Astrocyte of the hippocampus (primary cell): ENCODE measurements at regions not wholly inside any gene's neighbourhood (a gene's known extent, or its start where the extent isn't known, plus 50 kb on each side); places are given as distances from the start of the nearest gene placed in this dataset.

ENCODE experiments used
- DNase-seq: peaks from one replicate; pipeline ENCODE4 v3.0.0; 2011; ENCODE audit warnings: low read depth, low spot score

DNA sequence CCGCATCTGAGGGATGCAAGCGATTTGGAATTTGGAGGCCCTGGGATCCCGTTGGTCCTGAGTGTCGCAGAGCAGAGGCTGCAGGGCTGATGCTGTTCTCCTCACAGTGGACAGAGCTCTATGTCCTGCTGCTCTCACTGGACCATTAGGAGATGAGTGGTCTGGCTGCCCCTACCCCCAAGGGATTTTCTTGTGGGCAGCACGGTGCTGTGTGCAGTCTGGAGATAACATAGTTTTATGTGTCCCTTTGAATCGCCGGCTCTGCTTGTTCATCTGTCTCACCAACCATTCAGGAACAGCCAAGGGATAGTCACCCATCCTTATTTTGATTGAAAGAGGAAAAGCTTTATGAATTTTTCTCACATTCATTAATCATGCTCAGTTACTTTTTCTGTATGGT lies 49.9 kb downstream of the CHRM3 start:
- DNase-seq = no peak

DNA sequence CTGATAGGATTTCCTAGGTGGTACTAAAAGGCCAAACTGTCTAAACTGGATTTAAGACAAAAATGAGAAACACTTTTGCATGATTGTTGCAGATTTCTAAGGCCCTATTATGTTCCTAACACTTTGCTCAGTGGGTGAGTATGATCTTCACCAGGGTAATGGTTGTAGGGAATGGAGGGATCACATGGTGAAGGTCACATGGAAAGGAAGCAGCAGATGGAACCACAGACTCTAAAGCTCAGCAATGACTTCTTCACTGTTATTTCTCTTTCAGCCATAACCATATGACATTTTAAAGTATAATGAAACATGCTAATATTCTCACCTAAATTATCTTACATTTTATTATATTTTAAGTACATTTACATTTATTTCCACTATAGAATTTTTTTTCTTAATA lies 51.5 kb downstream of the CHRM3 start:
- DNase-seq = no peak

DNA sequence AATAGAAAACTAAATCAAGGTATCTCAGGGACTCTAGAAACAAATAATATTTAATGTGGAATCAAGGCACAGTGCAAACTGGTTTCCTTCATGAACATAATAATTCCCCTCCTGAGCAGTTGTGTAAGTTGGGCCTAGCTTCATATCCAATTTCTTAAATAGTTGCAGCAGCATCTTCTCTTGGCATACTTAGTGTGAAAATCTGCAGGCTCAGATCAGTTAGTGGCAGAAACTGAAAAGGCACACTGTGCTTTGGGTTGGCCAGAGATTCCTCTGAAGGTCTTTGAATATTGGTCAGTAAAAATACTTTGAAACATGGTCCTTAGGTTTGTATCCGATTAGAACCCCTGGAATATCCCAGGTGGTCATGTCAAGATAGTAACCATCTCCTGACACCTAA lies 52.5 kb downstream of the CHRM3 start:
- DNase-seq = no peak

DNA sequence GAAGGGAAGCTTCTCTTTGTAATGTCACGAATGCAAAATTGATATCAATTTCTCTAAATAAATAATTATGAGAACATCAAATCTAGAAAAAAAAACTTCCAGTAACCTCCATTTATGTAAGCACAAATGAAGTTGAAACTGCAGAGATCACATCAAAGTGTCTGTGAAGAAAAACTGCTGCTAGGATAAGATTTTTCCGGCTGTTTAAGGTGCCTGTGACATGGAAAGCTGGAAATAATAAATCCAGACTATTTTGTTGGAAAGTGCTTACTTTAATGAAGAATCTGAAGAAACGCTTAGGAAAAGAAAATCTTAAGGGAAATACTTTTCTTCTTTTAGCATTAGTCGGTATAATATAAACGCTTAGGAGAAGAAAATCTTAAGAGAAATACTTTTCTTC lies 57.0 kb downstream of the CHRM3 start:
- DNase-seq = no peak

DNA sequence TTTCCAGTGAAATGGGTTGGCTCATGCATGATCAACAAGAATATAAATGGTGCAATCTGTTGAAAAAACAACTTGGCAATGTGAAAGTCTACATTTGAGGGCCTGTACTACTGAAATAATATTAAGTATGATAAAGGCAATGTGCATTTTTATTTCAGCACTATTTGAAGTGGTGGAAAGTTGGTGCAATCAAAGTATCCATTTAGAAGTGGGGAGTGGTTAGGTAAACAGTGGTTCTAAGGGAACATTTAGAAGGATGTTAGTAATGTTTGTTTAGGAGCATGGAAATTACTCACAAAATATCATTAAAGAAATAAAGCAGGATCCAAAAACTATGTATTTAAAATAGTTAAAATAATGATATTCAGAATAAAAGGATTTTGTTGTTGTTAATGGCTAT lies 60.2 kb downstream of the CHRM3 start:
- DNase-seq = no peak

DNA sequence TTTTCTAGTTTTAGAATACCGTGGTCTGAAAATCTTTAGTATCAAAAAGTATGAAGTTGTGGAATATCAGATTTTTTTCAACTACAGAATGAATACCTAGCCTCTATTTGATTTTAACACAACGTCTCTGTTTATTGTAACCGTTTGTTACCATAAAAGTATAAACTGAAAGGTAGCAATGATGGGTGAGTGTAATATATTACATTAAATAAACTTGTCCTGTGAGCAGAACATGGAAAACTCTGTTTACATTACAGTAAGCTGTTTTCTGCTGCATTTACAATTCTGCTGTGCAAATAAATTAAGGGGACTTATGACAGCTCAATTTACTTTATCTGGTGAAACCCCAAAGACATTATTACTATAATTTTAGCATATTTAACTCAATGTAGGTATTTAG lies 62.5 kb downstream of the CHRM3 start:
- no peak for DNase-seq

DNA sequence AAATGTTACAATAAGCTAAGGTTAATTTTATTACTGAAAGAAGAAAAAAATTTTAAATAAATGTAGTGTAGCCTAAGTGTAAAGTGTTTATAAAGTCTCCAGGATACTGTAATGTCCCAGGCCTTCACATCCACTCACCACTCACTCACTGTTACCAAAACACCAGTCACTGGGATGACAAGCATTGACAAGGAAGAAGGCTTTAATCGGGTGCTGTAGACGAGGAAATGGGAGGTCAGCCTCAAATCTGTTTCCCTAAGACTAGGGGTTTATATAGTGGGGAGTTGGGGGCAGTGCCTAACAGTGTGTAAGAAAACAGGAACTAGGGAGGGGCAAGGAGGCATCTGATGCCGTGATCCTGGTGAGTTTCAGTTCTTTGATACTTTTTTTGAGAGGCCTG lies 69.4 kb downstream of the CHRM3 start:
- DNase-seq = no peak

DNA sequence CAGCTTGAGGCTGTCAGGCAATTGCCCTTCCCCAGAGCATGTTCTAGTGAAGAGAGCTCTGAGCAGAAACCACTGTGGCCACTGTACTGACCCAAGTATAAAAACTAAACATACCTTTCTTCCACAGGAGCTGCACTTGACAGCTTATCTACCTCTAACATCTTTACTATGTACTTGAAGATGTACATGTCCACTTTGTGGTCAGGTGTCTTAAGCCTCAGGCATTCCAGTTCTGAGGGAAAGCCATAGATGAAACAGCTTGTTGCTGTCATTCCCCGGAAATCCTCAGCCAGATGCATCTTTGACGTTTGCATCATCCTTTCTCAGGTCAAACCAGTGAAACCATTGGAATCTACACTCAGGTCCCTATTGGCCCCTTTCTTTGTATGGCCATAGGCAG lies 70.4 kb downstream of the CHRM3 start:
- peak; percentile 7 for DNase-seq

DNA sequence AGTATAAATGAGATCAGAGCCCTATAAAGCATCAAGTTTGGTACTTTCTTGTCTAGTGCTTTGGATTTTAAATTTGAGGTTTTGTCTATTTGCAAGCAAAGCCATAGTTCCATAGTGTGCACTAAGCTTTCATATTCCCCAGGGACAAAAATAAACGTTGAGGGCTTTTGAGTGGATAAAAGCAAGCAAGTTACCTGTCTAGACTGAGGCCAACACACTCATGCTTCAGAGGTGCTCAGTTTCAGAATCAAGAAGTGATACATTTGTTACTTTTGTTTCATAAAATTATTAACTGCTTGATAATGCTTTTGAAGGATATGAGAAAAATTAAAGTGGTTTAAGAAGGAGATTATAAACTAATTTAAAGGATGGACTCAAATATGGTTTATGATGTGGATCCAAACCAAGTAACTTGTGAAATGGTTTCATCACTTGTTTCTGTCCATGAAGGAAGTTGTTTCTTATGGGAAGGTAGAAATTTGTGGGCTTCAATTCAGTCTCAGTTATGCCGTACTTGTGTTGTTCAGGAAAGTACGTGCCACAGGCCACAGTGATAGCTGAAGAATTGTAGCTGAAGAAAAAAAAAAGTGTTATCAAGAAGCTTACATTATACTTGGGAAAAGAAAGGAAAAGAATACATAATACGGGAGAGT lies 71.2 kb downstream of the CHRM3 start:
- DNase-seq = no peak

DNA sequence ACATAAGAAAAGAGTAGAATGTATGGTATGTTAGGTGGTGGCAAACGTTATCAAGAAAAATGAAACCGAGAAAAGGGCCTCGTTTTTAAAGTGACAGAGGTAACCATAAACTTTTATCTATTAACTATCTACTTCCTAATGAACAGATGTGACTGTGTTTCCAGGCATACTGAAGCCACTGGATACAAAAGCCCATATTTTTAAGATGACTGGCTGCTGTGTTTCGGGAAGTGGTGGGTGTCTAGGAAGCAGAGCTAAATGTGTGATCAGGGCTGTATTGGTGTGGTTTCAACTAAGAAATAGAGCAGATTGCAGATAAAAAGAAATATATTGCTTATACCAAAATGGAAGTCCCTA lies 71.8 kb downstream of the CHRM3 start:
- DNase-seq = no peak

DNA sequence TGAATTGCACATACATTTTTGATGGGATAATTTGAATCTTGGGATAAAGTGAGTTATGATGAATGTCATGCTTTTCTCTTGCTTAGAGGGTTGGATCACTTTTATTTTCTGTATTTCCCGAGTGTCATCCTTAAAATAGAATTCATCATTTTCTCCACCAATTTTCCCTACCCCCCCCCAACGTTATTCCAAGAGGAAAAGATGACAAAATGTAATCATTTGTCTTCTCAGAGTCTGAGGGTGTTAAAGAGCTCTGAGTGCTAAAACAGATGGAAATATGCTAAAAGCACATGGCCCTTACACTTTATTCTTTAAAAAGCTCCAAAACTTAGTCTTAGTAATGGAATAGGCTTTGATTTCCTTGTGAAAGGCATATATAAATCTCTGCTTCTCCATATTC lies 81.4 kb downstream of the CHRM3 start:
- DNase-seq = no peak

DNA sequence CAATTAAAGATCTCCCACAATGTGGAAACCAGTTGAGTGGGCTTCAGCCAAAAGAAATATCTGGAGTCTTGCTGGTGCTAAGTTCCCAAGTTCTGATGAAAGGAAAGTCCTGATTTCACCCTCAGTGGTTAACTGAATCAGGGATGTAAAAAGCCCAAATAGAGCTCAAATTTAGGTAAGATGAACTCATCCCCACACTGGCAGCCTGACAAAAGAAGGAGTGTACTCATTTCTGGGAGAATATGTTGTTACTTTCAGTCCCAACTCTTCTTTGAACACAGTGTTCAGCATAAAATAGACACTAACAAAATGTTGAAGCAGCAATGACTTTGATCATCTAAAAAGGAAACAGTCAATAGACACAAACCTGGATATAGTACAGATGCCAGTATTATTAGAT lies 91.7 kb downstream of the CHRM3 start:
- DNase-seq = no peak

DNA sequence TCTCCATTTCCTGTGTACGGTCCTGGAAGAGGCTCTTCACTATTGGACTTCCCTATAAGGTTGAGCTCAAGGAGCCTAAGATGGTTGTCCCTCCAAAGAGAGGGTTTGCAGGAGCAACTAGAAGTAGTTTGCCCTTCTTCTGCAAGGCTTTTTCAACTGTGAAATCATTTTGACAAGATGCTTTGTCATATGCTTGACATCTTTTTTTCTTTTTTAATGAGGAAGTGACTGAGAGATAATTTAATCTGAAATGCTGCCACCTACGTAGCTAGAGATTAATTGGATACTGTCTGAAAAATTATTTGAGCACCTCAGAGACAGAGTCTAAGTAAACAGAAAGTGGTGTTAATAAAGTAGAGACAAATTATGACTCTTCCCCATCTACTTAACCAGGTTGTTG lies 97.0 kb downstream of the CHRM3 start:
- no peak for DNase-seq

DNA sequence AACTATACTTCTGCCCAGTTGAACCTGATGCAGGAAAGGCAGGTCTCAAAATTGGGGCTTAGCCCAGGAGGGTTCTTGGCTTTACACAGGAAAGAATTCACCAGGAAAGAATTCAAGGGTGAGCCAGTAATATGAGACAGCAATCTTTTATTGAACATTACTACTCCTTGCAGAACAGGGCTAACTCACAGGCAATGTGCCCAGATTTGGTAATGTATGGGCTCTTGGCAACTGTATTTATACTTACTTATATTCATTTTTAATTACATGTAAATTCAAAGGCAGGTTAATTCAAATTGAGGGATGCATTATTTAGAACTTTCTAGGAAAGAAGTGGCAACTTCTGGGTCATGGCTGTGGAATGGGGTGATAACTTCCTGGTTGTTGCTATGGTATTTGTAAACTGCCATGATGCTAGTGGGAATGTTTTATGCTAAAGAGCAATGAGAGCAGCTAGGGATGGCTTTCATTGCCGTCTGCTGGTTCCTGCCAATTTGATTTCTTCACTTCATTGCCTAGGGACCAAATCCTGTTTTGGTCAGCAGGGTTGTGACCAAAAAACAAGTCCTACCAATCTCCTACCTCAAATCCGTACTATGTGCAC lies 107.5 kb downstream of the CHRM3 start:
- DNase-seq = no peak

DNA sequence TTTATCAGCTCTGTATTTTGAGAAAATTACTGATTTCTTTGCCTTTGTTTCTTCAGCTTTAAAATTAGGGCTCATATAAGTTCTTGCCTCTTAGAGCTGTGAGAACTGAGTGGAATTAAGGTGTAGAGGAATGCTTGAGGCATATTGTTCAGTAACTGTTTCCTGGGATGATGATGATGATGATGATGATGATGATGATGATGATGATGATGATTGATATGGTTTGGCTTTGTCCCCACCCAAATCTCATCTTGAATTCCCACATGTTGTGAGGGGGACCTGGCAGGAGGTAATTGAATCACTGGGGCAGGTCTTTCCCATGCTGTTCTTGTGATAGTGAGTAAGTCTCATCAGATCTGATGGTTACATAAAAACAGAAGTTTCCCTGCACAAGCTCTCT lies 118.7 kb downstream of the CHRM3 start:
- DNase-seq = no peak

DNA sequence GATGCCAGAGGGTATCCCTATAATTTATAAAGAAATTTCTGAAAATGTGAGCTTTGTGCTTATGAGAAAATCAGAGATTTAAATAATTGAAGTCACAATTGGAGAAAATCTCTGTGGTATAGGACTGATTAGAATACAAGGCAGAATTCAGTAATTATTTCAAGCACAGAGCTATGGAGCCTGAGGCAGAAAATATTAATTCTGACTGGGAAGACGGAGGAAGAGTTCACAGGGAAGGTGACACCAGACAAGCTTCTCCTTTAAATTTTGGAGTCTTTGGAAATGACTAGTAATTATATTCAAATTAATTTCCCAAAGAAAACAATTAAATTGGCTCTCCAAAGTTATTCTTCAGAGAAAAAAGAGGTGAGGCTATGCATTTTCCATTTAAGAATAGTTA lies 121.5 kb downstream of the CHRM3 start:
- no peak for DNase-seq

DNA sequence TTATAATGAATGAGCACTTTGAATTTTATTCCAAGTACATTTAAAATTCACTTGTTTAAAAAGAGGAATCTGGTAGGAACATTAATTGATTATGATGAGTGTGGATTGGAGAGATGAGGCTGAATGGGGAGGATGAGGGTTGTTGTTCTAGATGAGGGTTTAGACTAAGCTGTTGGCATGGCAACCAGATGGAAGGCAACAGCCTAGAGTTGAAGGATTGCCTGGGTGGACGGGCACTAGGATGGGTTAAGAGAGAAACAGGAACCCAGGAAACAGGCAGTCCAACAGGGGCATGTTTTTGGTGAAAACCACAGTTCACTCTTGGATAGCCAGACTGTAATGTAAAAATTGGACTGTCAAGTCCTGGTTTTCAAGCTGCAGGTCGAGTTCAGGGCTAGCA lies 125.5 kb downstream of the CHRM3 start:
- DNase-seq = no peak

DNA sequence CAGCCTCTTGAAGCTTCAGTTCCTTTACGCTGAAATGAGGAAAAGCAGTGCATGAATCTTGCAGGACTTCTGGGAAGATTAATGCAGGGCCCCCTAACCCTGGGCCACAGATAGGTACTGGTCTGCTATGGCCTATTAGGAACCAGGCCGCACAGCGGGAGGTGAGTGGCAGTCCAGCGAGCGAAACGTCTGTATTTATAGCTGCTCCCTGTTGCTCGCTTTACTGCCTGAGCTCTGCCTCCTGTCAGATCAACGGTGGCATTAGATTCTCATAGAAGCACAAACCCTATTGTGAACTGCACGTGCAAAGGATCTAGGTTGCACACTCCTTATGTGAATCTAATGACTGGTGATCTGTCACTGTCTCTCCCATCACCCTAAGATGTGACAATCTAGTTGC lies 130.2 kb downstream of the CHRM3 start:
- DNase-seq = no peak

DNA sequence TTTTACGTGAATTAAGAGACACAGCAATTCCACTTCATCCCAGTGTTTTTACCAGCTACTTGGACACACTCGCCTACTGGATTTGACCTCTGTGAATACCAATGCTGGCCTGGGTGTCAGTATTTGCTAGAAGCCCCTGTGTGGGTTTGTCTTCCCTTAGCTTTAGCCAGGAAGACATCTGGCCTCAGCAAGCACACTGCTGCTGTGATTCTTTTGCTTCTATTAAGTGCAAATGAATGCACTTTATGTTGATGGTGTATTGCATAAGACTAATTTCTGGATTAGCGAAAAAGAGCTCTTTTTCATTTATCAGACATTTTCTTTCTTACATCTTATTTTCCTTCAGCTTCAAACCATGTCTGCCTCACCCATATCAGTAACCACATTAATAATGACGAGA lies 140.0 kb downstream of the CHRM3 start:
- no peak for DNase-seq

DNA sequence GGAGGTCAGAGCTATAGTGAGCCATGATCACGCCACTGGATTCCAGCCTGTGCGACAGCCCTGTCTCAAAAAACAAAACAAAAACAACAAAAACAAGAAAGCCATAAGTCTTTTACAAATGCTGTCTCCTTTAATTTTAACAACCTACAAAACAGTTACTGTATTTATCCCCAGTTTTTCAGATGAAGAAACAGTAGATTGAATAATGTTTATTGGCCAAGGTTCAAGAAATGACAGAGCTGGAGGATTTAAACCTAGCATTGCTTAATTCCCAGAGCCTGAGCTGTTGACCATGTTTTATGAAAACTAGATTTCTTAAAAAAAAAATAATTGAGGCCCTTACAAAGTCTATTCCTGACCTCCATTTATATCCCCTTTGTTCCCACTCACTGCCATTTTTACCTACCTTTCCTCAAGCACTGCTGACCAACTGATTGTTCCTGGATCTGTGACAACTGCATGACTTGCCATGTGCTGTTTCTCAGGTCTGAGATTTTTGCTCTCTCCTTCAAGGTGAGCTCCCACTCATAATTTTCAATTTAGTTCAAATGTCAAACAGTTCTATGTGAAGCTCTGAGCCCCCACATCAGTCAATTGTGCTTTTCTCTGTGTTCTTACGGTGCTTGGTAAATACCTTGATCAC lies 140.8 kb downstream of the CHRM3 start:
- DNase-seq = no peak

DNA sequence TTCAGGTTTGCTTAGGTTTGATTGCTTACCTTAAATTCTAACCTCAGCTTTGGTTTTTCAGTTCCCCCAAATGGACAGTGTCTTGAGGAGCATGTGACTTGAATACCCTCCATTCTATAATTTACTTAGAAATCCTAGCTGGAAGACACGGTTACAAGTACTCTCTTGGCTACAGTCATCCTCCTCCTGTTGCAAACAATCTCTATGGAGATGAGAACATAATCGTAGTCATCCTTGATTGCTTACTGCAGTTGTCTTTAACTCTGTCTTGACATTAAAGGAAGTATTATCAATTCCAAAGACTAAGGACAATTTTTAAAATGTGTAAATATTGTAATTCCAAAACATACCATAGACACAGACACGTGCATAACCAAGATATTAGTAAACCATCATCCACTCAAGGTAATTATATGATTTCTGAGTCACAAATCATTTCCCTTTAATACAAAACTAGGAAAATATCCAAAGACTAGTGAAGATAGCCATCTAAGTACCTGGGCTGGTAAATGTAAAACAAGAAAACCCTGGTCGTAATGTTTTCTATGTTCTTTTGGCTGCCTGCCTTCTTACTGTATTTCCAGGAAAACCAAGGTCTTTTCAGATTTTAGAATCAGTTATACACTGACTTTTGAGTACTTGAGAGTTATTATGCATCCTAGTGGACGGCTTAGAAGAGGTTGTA lies 149.9 kb downstream of the CHRM3 start:
- no peak for DNase-seq

DNA sequence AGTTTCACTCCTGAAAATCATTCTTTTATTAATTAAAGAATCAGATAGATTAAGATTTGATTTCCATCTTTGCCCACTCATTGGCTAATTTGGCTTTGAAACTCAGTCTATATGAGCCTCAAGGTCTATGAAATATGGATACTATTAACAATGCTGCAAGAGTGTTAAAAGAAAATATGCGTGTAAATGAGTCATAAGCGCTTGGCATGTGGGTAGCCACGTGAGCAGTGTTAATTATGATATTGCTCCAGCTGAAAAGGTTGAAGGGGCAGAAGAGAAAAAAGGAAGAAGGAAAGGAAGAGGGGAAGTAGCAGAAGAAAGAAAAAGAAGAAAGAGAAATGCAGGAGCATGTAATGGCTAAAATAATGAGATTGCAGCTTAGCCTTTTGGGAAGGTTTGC lies 151.4 kb downstream of the CHRM3 start:
- DNase-seq = no peak
